SK-N-SH treated with all-trans-retinoic acid at 6 μM for 48 hours (cell line): ENCODE measurements at regions not wholly inside any gene's neighbourhood (a gene's known extent, or its start where the extent isn't known, plus 50 kb on each side); places are given as distances from the start of the nearest gene placed in this dataset.

Experiments used
- ATAC-seq: fragments of 200-7000 bp; cut with Tn5 transposase; 3 replicates; pipeline ENCODE4 v1.9.1; 2020; ENCODE audit warnings: mild to moderate bottlenecking, moderate library complexity
- ARNTL ChIP-seq: fragments of 450-650 bp; formaldehyde crosslinking; IDR thresholded peaks from 2 replicates; pipeline ENCODE4 v1.5.0; 2020; ENCODE audit warnings: low read depth, mild to moderate bottlenecking, moderate library complexity, borderline replicate concordance
- BACH2 ChIP-seq: fragments of 250-450 bp; sonication (Bioruptor Pico); IDR thresholded peaks from 2 replicates; pipeline ENCODE4 v1.9.0; 2021; ENCODE audit warnings: mild to moderate bottlenecking, borderline replicate concordance
- CREB5 ChIP-seq: fragments of 250-450 bp; sonication (Bioruptor Pico); IDR thresholded peaks from 2 replicates; pipeline ENCODE4 v1.5.1; 2020; ENCODE audit warnings: low read depth, mild to moderate bottlenecking, moderate library complexity
- CSDC2 ChIP-seq: fragments of 250-450 bp; sonication (Bioruptor Pico); IDR thresholded peaks from 2 replicates; pipeline ENCODE4 v1.5.0; 2020; ENCODE audit warnings: mild to moderate bottlenecking, moderate library complexity
- CSRNP3 ChIP-seq: fragments of 250-450 bp; sonication (Bioruptor Pico); IDR thresholded peaks from 2 replicates; pipeline ENCODE4 v1.5.1; 2021; ENCODE audit warnings: mild to moderate bottlenecking, moderate library complexity
- ESRRG ChIP-seq: fragments of 250-450 bp; sonication (Bioruptor Pico); IDR thresholded peaks from 2 replicates; pipeline ENCODE4 v1.6.1; 2021; ENCODE audit warnings: mild to moderate bottlenecking
- GLIS3 ChIP-seq: fragments of 250-450 bp; sonication (Bioruptor Pico); IDR thresholded peaks from 2 replicates; pipeline ENCODE4 v1.5.0; 2020; ENCODE audit warnings: mild to moderate bottlenecking, moderate library complexity
- PATZ1 ChIP-seq: fragments of 250-450 bp; sonication (Bioruptor Pico); IDR thresholded peaks from 2 replicates; pipeline ENCODE4 v1.8.0; 2020; ENCODE audit warnings: mild to moderate bottlenecking, moderate library complexity, borderline replicate concordance
- POU6F1 ChIP-seq: fragments of 250-450 bp; sonication (Bioruptor Pico); IDR thresholded peaks from 2 replicates; pipeline ENCODE4 v1.8.0; 2021; ENCODE audit warnings: low read depth, mild to moderate bottlenecking, moderate library complexity, borderline replicate concordance
- RARB ChIP-seq: fragments of 250-450 bp; sonication (Bioruptor Pico); IDR thresholded peaks from 2 replicates; pipeline ENCODE4 v1.8.0; 2021; ENCODE audit warnings: mild to moderate bottlenecking, moderate library complexity
- SNAI2 ChIP-seq: fragments of 250-450 bp; sonication (Bioruptor Pico); IDR thresholded peaks from 2 replicates; pipeline ENCODE4 v1.5.0; 2020; ENCODE audit warnings: mild to moderate bottlenecking, moderate library complexity
- TCF4 ChIP-seq: fragments of 250-450 bp; sonication (Bioruptor Pico); IDR thresholded peaks from 2 replicates; pipeline ENCODE4 v1.8.0; 2021; ENCODE audit warnings: mild to moderate bottlenecking, moderate library complexity, borderline replicate concordance
- TOX ChIP-seq: fragments of 250-450 bp; sonication (Bioruptor Pico); IDR thresholded peaks from 2 replicates; pipeline ENCODE4 v1.8.0; 2021; ENCODE audit warnings: mild to moderate bottlenecking, moderate library complexity, borderline replicate concordance
- TSHZ2 ChIP-seq: fragments of 250-450 bp; sonication (Bioruptor Pico); IDR thresholded peaks from 2 replicates; pipeline ENCODE4 v1.5.0; 2020; ENCODE audit warnings: mild to moderate bottlenecking, moderate library complexity
- ZC3H10 ChIP-seq: fragments of 250-450 bp; sonication (Bioruptor Pico); IDR thresholded peaks from 2 replicates; pipeline ENCODE4 v1.5.1; 2021; ENCODE audit warnings: mild to moderate bottlenecking, moderate library complexity
- ZFP3 ChIP-seq: fragments of 250-450 bp; sonication (Bioruptor Pico); IDR thresholded peaks from 2 replicates; pipeline ENCODE4 v1.5.0; 2020; ENCODE audit warnings: mild to moderate bottlenecking, moderate library complexity
- ZFP30 ChIP-seq: fragments of 450-650 bp; formaldehyde crosslinking; IDR thresholded peaks from 2 replicates; pipeline ENCODE4 v1.5.0; 2022; ENCODE audit warnings: mild to moderate bottlenecking, moderate library complexity
- ZNF565 ChIP-seq: fragments of 450-650 bp; formaldehyde crosslinking; conservative IDR thresholded peaks from 2 replicates; pipeline ENCODE4 v1.5.0; 2020; ENCODE audit warnings: low read depth, mild to moderate bottlenecking, moderate library complexity
- ZNF70 ChIP-seq: fragments of 450-650 bp; formaldehyde crosslinking; IDR thresholded peaks from 2 replicates; pipeline ENCODE4 v1.5.0; 2020; ENCODE audit warnings: mild to moderate bottlenecking, moderate library complexity
- ZNF8 ChIP-seq: fragments of 450-650 bp; formaldehyde crosslinking; IDR thresholded peaks from 2 replicates; pipeline ENCODE4 v1.5.0; 2020; ENCODE audit warnings: mild to moderate bottlenecking, moderate library complexity

GRCh38 chr15:70563561-70564095 lies 199.7 kb downstream of the UACA start:
- ATAC-seq = no peak
- no peak for TF ChIP-seq CSDC2
- TF ChIP-seq ESRRG = no peak
- no peak for TF ChIP-seq CSRNP3 (CRISPR knock-in tag)
- TF ChIP-seq ZC3H10 = no peak
- no peak for TF ChIP-seq PATZ1 (CRISPR knock-in tag)
- TF ChIP-seq TSHZ2 (CRISPR knock-in tag) = no peak
- no peak for TF ChIP-seq RARB (CRISPR knock-in tag)
- no peak for TF ChIP-seq ZFP30 (CRISPR knock-in tag)
- TF ChIP-seq TCF4 = no peak
- no peak for TF ChIP-seq SNAI2 (CRISPR knock-in tag)
- no peak for TF ChIP-seq ZNF70 (CRISPR knock-in tag)
- no peak for TF ChIP-seq ARNTL
- no peak for TF ChIP-seq ZFP3 (CRISPR knock-in tag)
- no peak for TF ChIP-seq BACH2 (CRISPR knock-in tag)
- TF ChIP-seq, all 23 proteins: peak for 0

- TF ChIP-seq BACH2 (CRISPR knock-in tag) (no peak), ZNF8 (no peak), ESRRG (no peak), CSDC2 (no peak)
These were observed 200.5 kb downstream of the UACA start for GRCh38 chr15:70562906-70563305.

GRCh38 chr15:70561885-70562284 lies 201.5 kb downstream of the UACA start:
- no peak for TF ChIP-seq ESRRG
- no peak for TF ChIP-seq ZFP3 (CRISPR knock-in tag)
- TF ChIP-seq SNAI2 (CRISPR knock-in tag) = no peak
- TF ChIP-seq POU6F1 (CRISPR knock-in tag) = no peak
- TF ChIP-seq CREB5 = no peak
- no peak for TF ChIP-seq ARNTL
- TF ChIP-seq ZFP30 (CRISPR knock-in tag) = no peak
- no peak for TF ChIP-seq ZNF70 (CRISPR knock-in tag)
- TF ChIP-seq GLIS3 = no peak
- TF ChIP-seq BACH2 (CRISPR knock-in tag) = no peak
- no peak for ATAC-seq

More at GRCh38 chr15:70562906-70563305, 200.5 kb downstream of the UACA start:
- no peak for ATAC-seq

GRCh38 chr15:70560617-70561328 lies 202.6 kb downstream of the UACA start:
- ATAC-seq = no peak
- TF ChIP-seq POU6F1 (CRISPR knock-in tag) = no peak
- no peak for TF ChIP-seq ZNF565 (CRISPR knock-in tag)
- TF ChIP-seq CSRNP3 (CRISPR knock-in tag) = no peak
- no peak for TF ChIP-seq ZNF8
- no peak for TF ChIP-seq TCF4
- no peak for TF ChIP-seq ARNTL
- TF ChIP-seq ZNF70 (CRISPR knock-in tag) = no peak
- no peak for TF ChIP-seq ZFP30 (CRISPR knock-in tag)
- TF ChIP-seq TOX (CRISPR knock-in tag) = no peak
- no peak for TF ChIP-seq ESRRG
- no peak for TF ChIP-seq GLIS3
- TF ChIP-seq ZFP3 (CRISPR knock-in tag) = no peak
- TF ChIP-seq BACH2 (CRISPR knock-in tag) = no peak
